Stimulated activated CD8-positive, alpha-beta memory T cell treated with anti-CD3 and anti-CD28 coated beads, Interleukin-7, amount 100 ng/mL, for 24 hours (primary cell): ENCODE measurements at regions not wholly inside any gene's neighbourhood (a gene's known extent, or its start where the extent isn't known, plus 50 kb on each side); places are given as distances from the start of the nearest gene placed in this dataset.
A peak's percentile ranks its signal among the peaks of the same experiment; 100 is the strongest.

Experiments used
- DNase-seq: peaks from one replicate; pipeline ENCODE4 v3.0.0-alpha.2; 2020; ENCODE audit warnings: low read depth

DNA sequence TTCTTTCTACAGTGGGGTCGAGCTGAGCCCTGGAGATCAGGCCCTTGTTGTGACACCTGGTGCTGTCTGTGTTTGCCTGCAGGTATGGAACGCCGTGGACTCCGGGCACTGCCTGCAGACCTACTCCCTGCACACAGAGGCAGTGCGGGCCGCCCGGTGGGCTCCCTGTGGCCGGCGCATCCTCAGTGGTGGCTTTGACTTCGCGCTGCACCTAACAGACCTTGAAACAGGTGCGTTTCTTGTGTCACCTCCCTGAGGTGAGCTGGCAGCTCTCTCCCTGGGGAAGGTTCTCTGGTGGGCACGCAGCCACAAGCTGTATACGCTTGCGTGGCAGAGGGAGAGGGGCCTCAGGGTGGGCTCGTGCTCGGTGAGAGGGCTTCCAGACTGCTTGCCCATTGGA is 119.3 kb downstream of the BEGAIN start:
- no peak for DNase-seq

DNA sequence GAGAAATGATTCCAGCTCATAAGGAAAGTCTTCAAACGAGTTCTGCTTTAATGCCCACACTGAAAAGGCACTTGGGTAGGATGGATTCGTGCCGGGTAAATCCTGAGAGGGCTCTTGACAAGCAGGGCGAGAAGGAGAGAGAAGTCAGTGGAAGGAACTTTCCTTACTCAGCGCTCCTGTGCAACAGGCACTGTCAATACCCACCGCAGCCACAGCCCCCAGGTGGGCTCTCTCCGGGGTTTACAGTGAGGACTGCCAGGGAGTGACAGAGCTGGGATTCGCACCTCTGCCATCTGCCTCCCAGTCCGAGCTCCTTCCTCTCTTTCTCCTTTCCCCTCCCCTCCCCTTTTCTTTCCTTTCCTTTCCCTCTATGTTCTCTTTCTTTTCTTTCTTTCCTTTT is 118.7 kb downstream of the BEGAIN start:
- DNase-seq, result no peak

DNA sequence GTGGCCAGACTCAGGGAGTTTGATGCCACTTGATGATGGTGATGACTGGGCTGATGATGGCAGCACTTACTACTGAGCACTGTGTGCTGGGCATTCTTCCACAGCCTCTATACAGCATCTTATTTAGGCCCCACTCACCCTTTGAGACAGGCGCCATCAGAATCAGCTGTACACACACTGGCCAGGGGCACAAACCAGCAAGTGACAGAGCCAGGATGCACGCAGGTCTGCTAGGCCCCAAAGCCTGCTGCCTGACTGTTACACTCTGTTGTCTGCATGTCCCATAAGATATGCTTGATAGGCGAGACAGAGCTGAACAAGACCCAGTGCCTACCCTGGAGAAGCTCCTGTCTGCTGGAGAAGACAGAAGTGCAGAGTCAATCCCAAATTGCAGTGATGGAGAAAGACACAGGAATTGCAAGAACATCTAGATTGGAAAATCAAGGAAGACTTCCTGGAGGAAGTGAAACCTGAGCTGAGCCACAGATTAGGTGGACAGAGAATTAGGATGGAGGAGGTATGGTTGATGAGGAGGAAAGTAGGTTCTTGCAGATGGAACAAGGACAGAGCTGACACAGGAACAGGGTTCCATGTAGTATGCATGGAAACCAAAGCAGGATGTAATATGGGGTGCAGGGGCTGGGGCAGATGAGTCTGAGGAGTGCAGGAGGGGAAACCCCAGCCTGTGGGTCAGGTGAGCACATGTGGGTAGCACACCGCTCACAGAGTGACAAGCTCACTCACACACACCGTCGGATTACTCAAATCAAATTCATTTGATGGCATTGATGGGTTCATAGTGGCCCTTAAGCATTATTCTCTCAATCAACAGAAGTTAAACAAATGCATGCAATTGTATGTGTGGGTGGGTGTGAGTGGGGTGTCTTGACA is 117.3 kb downstream of the BEGAIN start:
- no peak for DNase-seq

- no peak for DNase-seq
These were observed 116.7 kb downstream of the BEGAIN start for GRCh38 chr14:100470523-100470897.

GRCh38 chr14:100471441-100472093 is 115.7 kb downstream of the BEGAIN start:
- no peak for DNase-seq

- DNase-seq, result no peak
These were observed 115.1 kb downstream of the BEGAIN start for GRCh38 chr14:100472094-100472455.

GRCh38 chr14:100472491-100472890 is 114.7 kb downstream of the BEGAIN start:
- DNase-seq, result no peak

DNA sequence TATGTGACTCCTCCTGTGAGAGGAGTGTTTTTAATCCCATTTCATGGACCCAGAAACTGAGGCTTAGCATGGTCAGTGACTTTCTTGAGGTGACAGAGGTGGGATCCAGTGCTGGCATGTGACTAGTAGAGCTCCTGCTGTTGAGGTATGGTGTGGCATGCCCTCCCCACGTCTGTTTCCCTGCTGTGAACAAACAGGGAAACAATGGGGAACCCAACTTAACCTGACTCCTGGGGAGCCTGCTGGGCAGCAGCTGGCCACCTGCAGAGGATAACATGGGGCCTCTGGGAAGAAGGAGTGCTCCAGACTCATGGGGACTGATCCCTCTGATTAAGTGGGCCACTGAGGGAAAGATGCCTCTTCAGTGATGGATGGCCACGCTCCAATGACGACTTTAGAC is 114.0 kb downstream of the BEGAIN start:
- DNase-seq, result no peak

GRCh38 chr14:100474196-100474595 is 113.0 kb downstream of the BEGAIN start:
- DNase-seq, result no peak

DNA sequence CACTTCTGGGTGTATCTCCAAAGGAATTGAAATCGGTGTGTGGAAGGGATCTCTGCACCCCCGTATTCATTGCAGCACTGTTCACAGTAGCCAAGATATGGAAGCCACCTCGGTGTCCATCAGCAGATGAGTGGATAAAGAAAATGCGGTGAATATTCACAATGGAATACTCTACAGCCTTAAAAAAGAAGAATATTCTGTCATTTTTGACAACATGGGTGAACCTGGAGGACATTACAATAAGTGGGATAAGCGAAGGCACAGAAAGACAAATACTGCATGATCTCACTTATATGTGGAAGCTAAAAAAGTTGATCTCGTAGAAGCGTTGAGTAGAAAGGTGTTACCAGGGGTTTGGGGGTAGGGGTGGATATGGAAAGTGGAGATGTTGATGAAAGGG is 111.9 kb downstream of the BEGAIN start:
- DNase-seq, result no peak

GRCh38 chr14:100476012-100476822 is 111.0 kb downstream of the BEGAIN start:
- DNase-seq, result no peak

- no peak for DNase-seq
These were observed 102.5 kb downstream of the BEGAIN start for GRCh38 chr14:100484531-100485267.

DNA sequence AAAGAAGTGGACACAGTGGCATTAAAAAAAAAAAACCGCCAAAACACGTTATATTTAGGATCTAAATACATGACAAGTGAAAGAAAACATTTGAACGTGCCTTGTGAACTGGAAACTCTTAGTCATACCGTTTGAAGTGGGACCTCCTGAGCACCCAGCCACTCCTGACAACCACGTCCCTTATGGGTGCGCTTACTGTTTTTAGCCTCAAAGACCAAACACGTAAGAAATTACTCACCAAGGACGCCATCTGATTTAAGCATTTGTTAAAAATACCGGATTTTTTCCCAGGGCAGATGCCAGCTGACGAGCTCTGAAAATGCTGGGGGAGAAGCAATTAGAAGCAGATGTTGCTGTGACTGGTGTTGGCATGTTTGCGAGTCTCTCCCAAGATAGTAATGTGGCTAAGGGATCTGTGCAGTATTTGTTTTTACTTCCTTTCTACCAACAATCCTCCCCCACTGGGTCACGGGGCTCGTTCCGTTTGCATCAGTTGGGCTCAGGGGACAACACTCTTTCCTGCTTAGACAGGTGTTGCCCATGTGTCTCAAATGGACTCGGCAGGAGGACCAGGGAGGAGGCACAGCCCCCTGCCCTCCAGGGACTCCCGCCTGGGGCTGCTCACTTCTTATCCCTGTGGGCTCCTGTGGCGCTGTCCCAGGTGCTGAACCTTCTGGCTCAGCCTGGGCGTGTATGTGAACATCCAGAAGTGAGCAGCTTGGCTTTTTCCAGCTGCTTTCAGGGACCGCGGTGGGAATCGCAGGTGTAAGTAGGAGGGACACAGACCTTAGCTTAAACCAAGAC is 101.0 kb downstream of the BEGAIN start:
- DNase-seq, result peak; percentile 26
